Stimulated activated CD8-positive, alpha-beta memory T cell treated with anti-CD3 and anti-CD28 coated beads, Interleukin-2, amount 100 ng/mL, for 1 hour (primary cell): ENCODE measurements at regions not wholly inside any gene's neighbourhood (a gene's known extent, or its start where the extent isn't known, plus 50 kb on each side); places are given as distances from the start of the nearest gene placed in this dataset.

Experiments
- DNase-seq, 2 donors: peaks; one replicate each; pipeline ENCODE4 v3.0.0-alpha.2; 2020; ENCODE audit warnings: low read depth in 2 of 2

GRCh38 chr18:40662898-40663437, 1292.1 kb upstream of the PIK3C3 start:
- no peak for DNase-seq

DNA sequence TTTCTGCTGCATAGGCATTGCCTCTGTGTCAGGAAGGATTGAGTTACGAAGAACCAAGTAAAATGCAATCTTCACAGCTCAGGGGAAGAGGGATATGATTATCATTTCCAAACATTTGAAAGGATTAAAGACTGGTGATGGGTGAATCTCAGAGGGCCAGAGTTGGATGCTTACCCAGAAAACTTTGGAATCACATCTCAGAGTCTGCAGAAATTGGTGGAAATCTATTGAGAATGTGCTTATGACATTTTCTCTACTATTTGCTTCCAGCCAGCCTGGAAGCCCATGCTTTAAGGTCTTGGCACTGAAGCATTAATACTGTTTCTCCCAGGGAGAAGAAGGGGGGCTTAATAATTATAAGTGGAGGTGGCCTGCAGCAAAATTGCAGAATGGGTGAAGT, 1301.4 kb upstream of the PIK3C3 start:
- DNase-seq: no peak

- DNase-seq: no peak
These were observed 1302.7 kb upstream of the PIK3C3 start for GRCh38 chr18:40652321-40652720.

- DNase-seq: no peak
These were observed 1303.9 kb upstream of the PIK3C3 start for GRCh38 chr18:40651163-40651562.

GRCh38 chr18:40642692-40643229, 1312.3 kb upstream of the PIK3C3 start:
- DNase-seq: no peak

GRCh38 chr18:40631319-40631718, 1323.7 kb upstream of the PIK3C3 start:
- DNase-seq: no peak

- DNase-seq: no peak
These were observed 1324.5 kb upstream of the PIK3C3 start for GRCh38 chr18:40630496-40630895.

- DNase-seq: no peak
These were observed 1330.1 kb upstream of the PIK3C3 start for GRCh38 chr18:40624959-40625358.

- DNase-seq: no peak
These were observed 1341.3 kb upstream of the PIK3C3 start for GRCh38 chr18:40613721-40614120.

- DNase-seq: no peak
These were observed 1342.7 kb upstream of the PIK3C3 start for GRCh38 chr18:40612356-40612755.

DNA sequence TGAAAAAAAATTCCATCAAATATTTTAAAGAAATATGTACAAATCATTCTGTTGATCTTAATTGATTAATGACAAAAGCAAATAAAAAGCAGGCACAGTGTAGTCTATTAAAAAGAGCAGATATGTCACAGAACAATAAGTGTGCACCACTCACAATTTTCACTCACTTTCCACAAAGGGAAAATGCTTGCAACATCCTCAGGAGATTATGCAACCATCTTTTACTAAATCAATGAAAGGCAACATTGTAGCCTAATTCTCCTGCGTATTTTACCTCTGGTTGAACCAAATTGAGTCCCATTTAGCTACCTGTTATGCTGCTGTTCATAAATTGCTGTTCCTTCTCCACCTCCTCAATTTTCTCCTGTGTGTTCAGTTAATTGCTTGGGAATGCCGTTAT, 1346.8 kb upstream of the PIK3C3 start:
- DNase-seq: no peak

GRCh38 chr18:40607542-40608148, 1347.4 kb upstream of the PIK3C3 start:
- DNase-seq: no peak

DNA sequence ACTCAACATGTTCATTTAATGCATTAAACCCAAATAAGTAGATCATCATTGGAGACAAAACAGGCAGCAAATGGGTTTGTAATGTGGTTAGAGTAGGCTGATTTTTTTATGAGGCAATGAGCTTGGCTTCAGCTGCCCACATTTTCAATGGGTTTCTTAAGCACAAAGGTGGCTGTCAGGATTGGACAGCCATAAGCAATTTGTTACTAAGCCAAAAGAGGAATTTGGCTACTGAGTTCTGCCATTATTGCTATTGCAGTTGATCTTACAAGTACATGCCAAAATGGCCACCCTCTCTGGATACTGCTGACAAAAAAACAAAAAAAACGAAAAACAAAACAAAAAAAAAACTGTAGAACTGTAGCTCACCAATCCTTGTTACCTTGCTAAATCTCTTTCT, 1348.0 kb upstream of the PIK3C3 start:
- DNase-seq: no peak

GRCh38 chr18:40583671-40584070, 1371.4 kb upstream of the PIK3C3 start:
- DNase-seq: no peak

- DNase-seq: no peak
These were observed 1372.9 kb upstream of the PIK3C3 start for GRCh38 chr18:40582105-40582504.

GRCh38 chr18:40577981-40578365, 1377.1 kb upstream of the PIK3C3 start:
- no peak for DNase-seq

DNA sequence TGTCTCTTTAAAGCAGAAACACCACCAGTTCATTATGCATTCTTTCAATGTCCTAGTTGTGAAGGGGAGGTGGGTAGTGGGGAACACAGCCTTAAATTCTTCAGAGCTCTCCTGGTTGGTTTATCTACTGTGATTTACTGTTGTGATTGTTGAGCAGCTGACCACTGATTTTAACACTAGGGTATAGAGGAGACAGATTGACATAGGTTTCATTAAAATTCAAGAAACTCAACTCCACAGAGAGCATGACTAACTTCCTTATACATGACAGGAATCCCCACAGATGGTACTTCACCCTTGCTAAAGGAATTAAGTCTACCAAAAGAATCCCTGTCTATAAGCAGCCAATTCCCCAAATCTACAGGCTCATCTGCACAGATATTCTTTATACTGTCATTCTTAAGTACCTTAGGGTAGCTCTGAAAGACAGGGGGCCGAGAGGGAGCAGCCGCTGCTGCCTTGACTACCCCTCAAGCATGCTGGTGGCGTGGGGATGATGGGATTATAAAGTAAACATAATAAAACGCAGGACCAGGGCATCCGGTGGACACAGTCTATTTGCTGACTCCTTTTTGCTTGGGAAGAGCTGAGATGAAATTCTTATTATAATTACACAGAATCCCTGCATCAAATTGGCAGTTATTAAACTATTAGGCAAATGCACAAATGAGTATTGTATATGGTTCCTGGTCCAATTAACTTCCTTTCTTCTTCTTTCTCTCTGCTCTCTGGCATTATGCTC, 1377.6 kb upstream of the PIK3C3 start:
- DNase-seq: no peak

GRCh38 chr18:40576507-40577115, 1378.4 kb upstream of the PIK3C3 start:
- no peak for DNase-seq

DNA sequence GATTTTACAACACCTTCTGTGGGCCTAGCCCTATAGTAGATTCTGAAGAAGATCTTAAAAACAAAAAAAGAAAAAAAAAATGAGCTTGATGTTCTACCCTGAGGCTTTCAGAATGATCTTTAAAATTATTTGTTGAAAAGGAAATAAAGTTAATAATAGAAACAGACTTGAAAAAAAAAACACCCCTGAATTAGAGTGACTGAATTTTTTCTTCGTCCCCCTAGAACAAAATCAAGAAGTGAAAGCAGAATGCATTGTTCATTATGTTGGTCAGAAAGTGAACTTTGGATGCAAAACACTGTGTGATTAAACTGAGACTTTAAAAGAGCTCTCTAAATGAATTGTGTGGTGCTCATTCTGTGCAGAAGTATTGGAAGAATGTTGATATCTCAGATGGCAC, 1384.4 kb upstream of the PIK3C3 start:
- DNase-seq: no peak

DNA sequence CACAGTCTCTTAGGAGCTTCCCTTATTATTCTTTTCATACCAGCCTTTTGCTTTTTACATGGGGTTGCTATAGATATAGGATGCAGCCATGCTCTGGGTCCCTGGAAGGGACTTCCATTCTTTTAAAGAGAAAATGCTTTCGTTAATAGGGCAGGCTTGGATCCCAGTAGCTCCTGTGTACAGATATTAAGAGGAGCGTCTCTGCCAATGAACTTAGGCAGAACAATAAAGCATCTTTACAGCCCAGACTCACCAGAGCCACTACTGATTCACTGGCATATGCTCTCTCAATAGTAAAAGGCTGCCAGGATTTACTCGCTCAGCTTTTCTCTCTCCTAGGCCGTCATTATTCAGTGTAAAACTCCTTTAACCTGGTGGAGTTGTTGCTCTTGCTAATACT, 1385.4 kb upstream of the PIK3C3 start:
- DNase-seq: no peak

DNA sequence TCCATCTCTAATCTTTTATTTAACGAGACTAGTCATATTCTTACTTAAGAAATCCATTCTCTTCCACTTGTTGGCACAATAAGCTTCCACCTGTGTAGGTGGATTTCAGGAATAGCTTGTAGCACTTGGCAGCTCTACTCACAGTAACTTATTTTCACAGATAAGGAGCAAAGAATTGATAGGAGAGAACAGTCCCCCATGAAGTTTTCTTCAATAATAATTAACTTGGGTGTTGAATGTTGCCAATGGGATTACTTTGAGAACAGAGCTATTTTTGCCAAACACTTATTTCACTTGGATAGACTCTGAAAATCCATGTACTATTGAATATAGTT, 1388.6 kb upstream of the PIK3C3 start:
- no peak for DNase-seq

DNA sequence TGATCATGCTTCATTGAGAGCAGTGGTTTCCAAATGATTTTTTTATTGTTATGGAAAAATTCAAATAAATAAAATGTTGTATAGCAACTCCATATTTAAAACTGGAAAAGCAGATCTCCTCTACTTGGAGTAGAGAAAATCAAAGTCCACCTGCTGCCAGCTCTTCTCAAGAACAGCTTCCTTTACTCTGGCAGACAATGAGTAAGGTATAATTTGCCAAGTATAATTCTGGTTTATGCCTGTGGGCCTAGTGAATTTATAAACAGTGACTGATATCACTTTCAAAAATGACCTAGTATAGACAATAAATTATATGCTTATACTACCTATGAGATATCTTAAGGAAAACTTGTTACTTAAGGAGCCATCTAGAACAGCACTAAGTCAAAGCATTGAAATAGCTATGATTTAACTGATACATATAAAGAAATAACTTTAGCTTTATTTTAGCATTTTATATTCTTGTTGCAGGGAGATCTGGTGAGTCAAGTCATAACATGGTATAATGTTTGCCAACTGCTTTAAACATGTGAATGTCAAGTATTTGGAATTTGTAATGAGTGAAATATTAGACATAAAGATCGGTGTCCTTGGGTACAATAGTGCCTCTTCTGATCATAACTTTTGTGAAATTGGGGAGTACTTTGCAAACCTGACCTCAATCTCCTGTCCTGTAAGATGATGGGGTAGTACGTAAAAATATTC, 1389.1 kb upstream of the PIK3C3 start:
- DNase-seq: no peak
